GM12892 (cell line): ENCODE measurements at regions not wholly inside any gene's neighbourhood (a gene's known extent, or its start where the extent isn't known, plus 50 kb on each side); places are given as distances from the start of the nearest gene placed in this dataset.

Experiments used
- POLR2A ChIP-seq: IDR thresholded peaks from 2 replicates; pipeline ENCODE4 v1.6.1; 2011; ENCODE audit warnings: low read depth, low read length, control low read depth
- POLR2AphosphoS5 ChIP-seq: IDR thresholded peaks from 2 replicates; pipeline ENCODE4 v1.6.1; 2011; ENCODE audit warnings: low read depth, low read length, control low read depth
- TAF1 ChIP-seq: IDR thresholded peaks from 2 replicates; pipeline ENCODE4 v1.6.1; 2011; ENCODE audit warnings: low read depth, mild to moderate bottlenecking, control low read depth, low read length, borderline replicate concordance

- TF ChIP-seq POLR2A (no peak), TAF1 (no peak), POLR2AphosphoS5 (no peak)
Observed at GRCh38 chr5:171702135-171702770, 83.4 kb upstream of the SMIM23 start.
